HCT116 (cell line): ENCODE measurements at regions not wholly inside any gene's neighbourhood (a gene's known extent, or its start where the extent isn't known, plus 50 kb on each side); places are given as distances from the start of the nearest gene placed in this dataset.

Experiments
- ATAC-seq: fragments of 200-7000 bp; cut with Tn5 transposase; 2 replicates; pipeline ENCODE4 v1.9.1; 2020; ENCODE audit warnings: mild to moderate bottlenecking, moderate library complexity
- BruUV-seq: library from RNA; stranded (reverse); fragments of 400-500 nt; replicated peaks from 2 replicates; lab custom pipeline; 2021; lab: Mats Ljungman, UMichigan
- CTCF ChIA-PET: fragments of 300-600 bp; sonication (Branson Sonifier 250); formaldehyde crosslinking; loops from one replicate; lab custom pipeline; 2021; ENCODE audit warnings: antibody characterized with exemption; lab: Charles Lee
- POLR2A ChIA-PET: fragments of 300-600, 350-600 bp; sonication (Branson Sonifier 250); formaldehyde crosslinking; loops from one replicate; lab custom pipeline; 2021; ENCODE audit warnings: antibody characterized with exemption; lab: Charles Lee
- RAD21 ChIA-PET, 2 experiments: fragments of 300-600 bp; sonication (Branson Sonifier 250); formaldehyde crosslinking; loops; one replicate each; lab custom pipeline; 2023; ENCODE audit warnings: low total read pairs in 2 of 2; ENCODE audit not compliant: uncharacterized antibody in 2 of 2, unreplicated experiment in 2 of 2, low non-redundant PET in 1 of 2; lab: Charles Lee
- DNase-seq: peaks from one replicate; pipeline ENCODE4 v3.0.0-alpha.2; 2010; ENCODE audit warnings: low read depth, low spot score
- H2AFZ ChIP-seq: fragments of 200-600 bp; shearing (Covaris generic), sonication (generic); 2 replicates; pipeline ENCODE4 v1.6.1; 2017; ENCODE audit warnings: low read depth, mixed run types, mixed read lengths, antibody characterized with exemption, low read length; ENCODE audit not compliant: poor library complexity, severe bottlenecking
- H3K27ac ChIP-seq: 2 replicates; pipeline ENCODE4 v1.5.1; 2012; ENCODE audit warnings: low read depth, low read length
- H3K27me3 ChIP-seq: fragments of 200-600 bp; sonication (generic); 2 replicates; pipeline ENCODE4 v1.6.1; 2016; ENCODE audit warnings: mixed run types, low read length, mixed read lengths; ENCODE audit not compliant: insufficient read depth
- H3K36me3 ChIP-seq, 2 experiments: fragments of 200-500 bp in 1 of 2; fragments of 200-600 bp in 1 of 2; sonication (Bioruptor generic) in 1 of 2; sonication (generic) in 1 of 2; 2 replicates each; pipeline versions ENCODE4 v1.5.1 to v1.6.1; 2014 to 2016; ENCODE audit warnings: low read length in 2 of 2, inconsistent platforms in 1 of 2, mixed read lengths in 1 of 2, mixed run types in 1 of 2; ENCODE audit not compliant: insufficient read depth in 2 of 2, control insufficient read depth in 1 of 2
- H3K4me1 ChIP-seq, 2 experiments: fragments of 200-600 bp in 1 of 2; sonication (generic) in 1 of 2; 2 replicates each; pipeline versions ENCODE4 v1.5.1 to v1.6.1; 2012 to 2017; ENCODE audit warnings: low read length in 2 of 2, inconsistent platforms in 1 of 2, mild to moderate bottlenecking in 1 of 2, mixed read lengths in 1 of 2, mixed run types in 1 of 2, moderate library complexity in 1 of 2; ENCODE audit not compliant: insufficient read depth in 2 of 2, control insufficient read depth in 1 of 2
- H3K4me2 ChIP-seq: fragments of 200-600 bp; sonication (generic); 2 replicates; pipeline ENCODE4 v1.6.1; 2017; ENCODE audit warnings: mixed run types, low read length, mixed read lengths
- H3K4me3 ChIP-seq, 2 experiments: fragments of 200-600 bp in 1 of 2; sonication (generic) in 1 of 2; replicated peaks in 1 of 2; 2 replicates each; pipeline ENCODE4 v1.5.1; 2011 to 2016; ENCODE audit warnings: low read length in 2 of 2, control low read depth in 1 of 2, low read depth in 1 of 2, mild to moderate bottlenecking in 1 of 2, mixed read lengths in 1 of 2, mixed run types in 1 of 2
- H3K79me2 ChIP-seq: fragments of 200-600 bp; sonication (generic); 2 replicates; pipeline ENCODE4 v1.6.1; 2017; ENCODE audit warnings: mild to moderate bottlenecking, mixed run types, low read length, moderate library complexity, mixed read lengths; ENCODE audit not compliant: insufficient read depth
- H3K9ac ChIP-seq: fragments of 200-600 bp; sonication (generic); 2 replicates; pipeline ENCODE4 v1.6.1; 2016; ENCODE audit warnings: low read length, mixed read lengths
- H3K9me2 ChIP-seq: fragments of 200-600 bp; sonication (generic), shearing (Covaris generic); 2 replicates; pipeline ENCODE4 v1.6.1; 2017; ENCODE audit warnings: mixed run types, mild to moderate bottlenecking, moderate library complexity; ENCODE audit not compliant: insufficient read depth
- H3K9me3 ChIP-seq, 2 experiments: fragments of 200-500 bp in 1 of 2; fragments of 200-600 bp in 1 of 2; sonication (Bioruptor generic) in 1 of 2; sonication (generic) in 1 of 2; 2 replicates each; pipeline ENCODE4 v1.6.1; 2014 to 2017; ENCODE audit warnings: low read length in 2 of 2, mixed read lengths in 2 of 2, inconsistent platforms in 1 of 2, low read depth in 1 of 2, mild to moderate bottlenecking in 1 of 2, mixed run types in 1 of 2, moderate library complexity in 1 of 2; ENCODE audit not compliant: control insufficient read depth in 1 of 2, insufficient read depth in 1 of 2
- H4K20me1 ChIP-seq: fragments of 200-600 bp; sonication (generic), shearing (Covaris generic); 2 replicates; pipeline ENCODE4 v1.6.1; 2017; ENCODE audit warnings: mixed run types, mild to moderate bottlenecking, moderate library complexity; ENCODE audit not compliant: insufficient read depth
- ATF3 ChIP-seq: IDR thresholded peaks from 2 replicates; pipeline ENCODE4 v1.6.1; 2012
- CBX3 ChIP-seq: IDR thresholded peaks from 2 replicates; pipeline ENCODE4 v1.6.1; 2012; ENCODE audit warnings: low read depth
- CEBPB ChIP-seq: IDR thresholded peaks from 2 replicates; pipeline ENCODE4 v1.6.1; 2012; ENCODE audit warnings: low read depth
- EGR1 ChIP-seq: IDR thresholded peaks from 2 replicates; pipeline ENCODE4 v1.6.1; 2012; ENCODE audit warnings: low read depth
- POLR2A ChIP-seq: IDR thresholded peaks from 2 replicates; pipeline ENCODE4 v1.7.0; 2011; ENCODE audit warnings: borderline replicate concordance; ENCODE audit not compliant: insufficient read depth, insufficient read length; ENCODE audit errors: extremely low read depth
- YY1 ChIP-seq: IDR thresholded peaks from 2 replicates; pipeline ENCODE4 v1.6.1; 2011; ENCODE audit warnings: low read length, low read depth, moderate library complexity, mild to moderate bottlenecking; ENCODE audit not compliant: insufficient replicate concordance; ENCODE audit errors: extremely low read depth
- ZFX ChIP-seq: fragments of 450-650 bp; IDR thresholded peaks from 2 replicates; pipeline ENCODE4 v1.6.1; 2017
- ZNF274 ChIP-seq: fragments of 200-500 bp; sonication (Bioruptor generic); IDR thresholded peaks from 2 replicates; pipeline ENCODE4 v1.6.1; 2014; ENCODE audit warnings: mild to moderate bottlenecking, low read depth, low read length, inconsistent platforms
- intact Hi-C: fragments of 100-400 bp; cut with micrococcal nuclease; formaldehyde crosslinking; loops from 2 replicates; pipeline ENCODE4 v1.10.0; 2022

GRCh38 chr2:155294358-155294757, 595.9 kb downstream of the KCNJ3 start:
- Histone ChIP-seq H3K4me2 (no peak overlapping the region), H3K9me2 (no peaks in the 10 kb centered on the region), H2AFZ (no peak overlapping the region), H3K4me1 (no peaks in the 10 kb centered on the region), H3K4me3 (no peak overlapping the region), H3K36me3 (no peaks in the 10 kb centered on the region), H3K9ac (no peak overlapping the region), H3K27me3 (no peaks in the 10 kb centered on the region), H3K27ac (no peak overlapping the region), H4K20me1 (no peaks in the 10 kb centered on the region), H3K79me2 (no peaks in the 10 kb centered on the region)
- intact Hi-C loops: no loop called here
- ATAC-seq (no peak), DNase-seq (no peak)
- no TSS peak for BruUV-seq
- ChIA-PET POLR2A (no interaction called here), RAD21 (no interaction called here)
- no peak for TF ChIP-seq ATF3
- TF ChIP-seq, all 23 proteins: peak for 0
- CTCF ChIA-PET: no interaction called here
- no peaks in the 10 kb centered on the region for H3K9me3 ChIP-seq

DNA sequence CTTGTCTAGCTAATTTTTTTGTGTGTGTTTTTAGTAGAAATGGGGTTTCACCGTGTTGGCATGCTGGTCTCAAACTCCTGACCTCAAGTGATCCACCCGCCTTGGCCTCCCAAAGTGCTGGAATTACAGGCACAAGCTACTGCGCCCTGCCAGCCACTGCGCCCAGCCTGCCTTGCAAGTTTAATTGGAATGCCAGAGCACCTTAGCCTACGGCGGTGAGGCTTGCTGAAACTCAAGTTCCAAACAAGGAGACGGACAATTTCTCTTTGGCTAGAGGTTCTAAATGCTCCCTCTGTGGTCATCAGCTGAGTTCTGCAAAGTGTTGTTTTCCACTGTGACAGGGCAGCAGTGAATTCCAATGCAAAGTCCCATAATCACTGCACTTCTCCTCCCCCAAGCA, 583.4 kb downstream of the KCNJ3 start:
- no peaks in the 10 kb centered on the region for H4K20me1 ChIP-seq
- H2AFZ ChIP-seq: no peak overlapping the region
- H3K9me2 ChIP-seq: no peaks in the 10 kb centered on the region
- ChIA-PET CTCF (no interaction called here), RAD21 (no interaction called here), POLR2A (no interaction called here)
- H3K4me3 ChIP-seq: no peak overlapping the region
- H3K9me3 ChIP-seq: no peaks in the 10 kb centered on the region
- H3K79me2 ChIP-seq: no peaks in the 10 kb centered on the region
- no peaks in the 10 kb centered on the region for H3K27me3 ChIP-seq
- no peaks in the 10 kb centered on the region for H3K4me1 ChIP-seq
- DNase-seq (no peak), ATAC-seq (no peak)
- TF ChIP-seq YY1 (no peak), ZFX (no peak), POLR2A (no peak), ATF3 (no peak), CEBPB (no peak), CBX3 (no peak), EGR1 (no peak), ZNF274 (no peak)
- H3K36me3 ChIP-seq: no peaks in the 10 kb centered on the region
- intact Hi-C loops: no loop called here
- no peak overlapping the region for H3K4me2 ChIP-seq
- no TSS peak for BruUV-seq
- no peak overlapping the region for H3K27ac ChIP-seq
- H3K9ac ChIP-seq: no peak overlapping the region
